Endothelial cell of umbilical vein (primary cell): ENCODE measurements at regions not wholly inside any gene's neighbourhood (a gene's known extent, or its start where the extent isn't known, plus 50 kb on each side); places are given as distances from the start of the nearest gene placed in this dataset.

Experiments used
- BruUV-seq: library from RNA; stranded (reverse); fragments of 400-500 nt; replicated peaks from 2 replicates; lab custom pipeline; 2021; lab: Mats Ljungman, UMichigan
- CTCF ChIA-PET: fragments of 300-600, 350-600 bp; sonication (Branson Sonifier 250); formaldehyde crosslinking; loops from one replicate; lab custom pipeline; 2021; ENCODE audit warnings: antibody characterized with exemption, inconsistent platforms; lab: Charles Lee
- POLR2A ChIA-PET: fragments of 300-600, 350-600 bp; sonication (Branson Sonifier 250); formaldehyde crosslinking; loops from one replicate; lab custom pipeline; 2021; ENCODE audit warnings: antibody characterized with exemption, inconsistent platforms; lab: Charles Lee
- DNase-seq: peaks from one replicate; pipeline ENCODE4 v3.0.0-alpha.2; 2011; ENCODE audit warnings: low read depth, low spot score
- FAIRE-seq: peaks from 2 replicates; lab custom pipeline; 2011; peaks lifted over from hg19 to GRCh38; lab: Jason Lieb, UNC
- H2AFZ ChIP-seq: 2 replicates; pipeline ENCODE4 v1.6.0; 2012; ENCODE audit warnings: low read depth, low read length, control low read depth, inconsistent platforms
- H3K27ac ChIP-seq: 2 replicates; pipeline ENCODE4 v1.5.1; 2011; ENCODE audit warnings: low read depth, mild to moderate bottlenecking, control low read depth, low read length, moderate library complexity; ENCODE audit not compliant: insufficient read depth
- H3K27me3 ChIP-seq, 2 experiments: 2 replicates each; pipeline versions ENCODE4 v1.6.0 to v1.6.1; 2011; ENCODE audit warnings: low read length in 2 of 2, mixed read lengths in 1 of 2; ENCODE audit not compliant: control insufficient read depth in 2 of 2, insufficient read depth in 2 of 2
- H3K36me3 ChIP-seq, 2 experiments: 2 replicates in 1 of 2; 3 replicates in 1 of 2; pipeline ENCODE4 v1.5.1; 2011; ENCODE audit warnings: low read length in 2 of 2, mild to moderate bottlenecking in 1 of 2, moderate library complexity in 1 of 2; ENCODE audit not compliant: control insufficient read depth in 2 of 2, insufficient read depth in 2 of 2; ENCODE audit errors: extremely low read depth in 1 of 2
- H3K4me1 ChIP-seq: 3 replicates; pipeline ENCODE4 v1.5.1; 2011; ENCODE audit warnings: mild to moderate bottlenecking, low read length; ENCODE audit not compliant: control insufficient read depth, insufficient read depth; ENCODE audit errors: extremely low read depth
- H3K4me2 ChIP-seq: 2 replicates; pipeline ENCODE4 v1.6.1; 2011; ENCODE audit warnings: low read length, control low read depth, mixed read lengths; ENCODE audit not compliant: insufficient read depth
- H3K4me3 ChIP-seq, 3 experiments: fragments of 200-600 bp in 1 of 3; sonication (generic), shearing (Covaris generic) in 1 of 3; replicated peaks in 1 of 3; 2 replicates each; pipeline ENCODE4 v1.5.1; 2011 to 2016; ENCODE audit warnings: control low read depth in 3 of 3, low read length in 3 of 3, mild to moderate bottlenecking in 2 of 3, inconsistent platforms in 1 of 3, low read depth in 1 of 3, moderate library complexity in 1 of 3; ENCODE audit not compliant: insufficient read depth in 1 of 3
- H3K79me2 ChIP-seq: 2 replicates; pipeline ENCODE4 v1.6.0; 2012; ENCODE audit warnings: low read length, inconsistent platforms; ENCODE audit not compliant: control insufficient read depth, insufficient read depth
- H3K9ac ChIP-seq: replicated peaks from 2 replicates; pipeline ENCODE3; 2011; ENCODE audit warnings: low read length, control low read depth; ENCODE audit not compliant: insufficient read depth; ENCODE audit errors: extremely low read depth
- H3K9me1 ChIP-seq: replicated peaks from 3 replicates; pipeline ENCODE4 v1.6.0; 2011; ENCODE audit warnings: mild to moderate bottlenecking, low read length; ENCODE audit not compliant: control insufficient read depth, insufficient read depth; ENCODE audit errors: extremely low read depth
- H3K9me3 ChIP-seq: replicated peaks from 2 replicates; pipeline ENCODE4 v1.5.1; 2012; ENCODE audit warnings: low read length, inconsistent platforms; ENCODE audit not compliant: control insufficient read depth, insufficient read depth
- H4K20me1 ChIP-seq: replicated peaks from 2 replicates; pipeline ENCODE3; 2011; ENCODE audit warnings: mild to moderate bottlenecking, low read length; ENCODE audit not compliant: control insufficient read depth, insufficient read depth; ENCODE audit errors: extremely low read depth
- CTCF ChIP-seq, 2 donors: IDR thresholded peaks; 1 replicate in 1 of 2; 2 replicates in 1 of 2; pipeline ENCODE4 v1.5.1; 2011; ENCODE audit warnings: low read length in 2 of 2, mild to moderate bottlenecking in 2 of 2, moderate library complexity in 2 of 2, control low read depth in 1 of 2, inconsistent platforms in 1 of 2, low read depth in 1 of 2; ENCODE audit not compliant: insufficient read depth in 1 of 2; ENCODE audit errors: extremely low read depth in 1 of 2
- EZH2 ChIP-seq: IDR thresholded peaks from 2 replicates; pipeline ENCODE4 v1.6.1; 2012; ENCODE audit warnings: borderline replicate concordance, low read depth, mild to moderate bottlenecking, moderate library complexity, low read length, inconsistent platforms; ENCODE audit not compliant: severe bottlenecking
- FOS ChIP-seq: IDR thresholded peaks from 2 replicates; pipeline ENCODE4 v1.6.1; 2011; ENCODE audit warnings: mild to moderate bottlenecking, low read length, moderate library complexity, borderline replicate concordance; ENCODE audit not compliant: insufficient read depth
- GATA2 ChIP-seq: IDR thresholded peaks from 2 replicates; pipeline ENCODE4 v1.7.0; 2011; ENCODE audit warnings: low read depth, mild to moderate bottlenecking, moderate library complexity, mixed read lengths, low read length; ENCODE audit not compliant: insufficient read length, insufficient read depth
- JUN ChIP-seq: IDR thresholded peaks from 2 replicates; pipeline ENCODE4 v1.6.1; 2011; ENCODE audit warnings: borderline replicate concordance, low read depth; ENCODE audit not compliant: insufficient read length, insufficient read depth
- MYC ChIP-seq: IDR thresholded peaks from one replicate; pipeline ENCODE4 v1.6.1; 2011; ENCODE audit warnings: mild to moderate bottlenecking, low read depth, low read length
- POLR2A ChIP-seq: IDR thresholded peaks from 2 replicates; pipeline ENCODE4 v1.6.1; 2012; ENCODE audit warnings: low read depth, mild to moderate bottlenecking, control low read depth, low read length
- POLR2AphosphoS5 ChIP-seq: IDR thresholded peaks from 2 replicates; pipeline ENCODE4 v1.6.1; 2012; ENCODE audit warnings: low read depth, mild to moderate bottlenecking, control low read depth, low read length, moderate library complexity; ENCODE audit not compliant: insufficient read depth
- dilution Hi-C: fragments of 300-500 bp; cut with MboI; formaldehyde crosslinking; loops from one replicate; pipeline ENCODE4 v1.15.0; 2019; ENCODE audit warnings: low sequenced_read_pairs; ENCODE audit not compliant: extremely low pct_ligation_motif_present
- intact Hi-C: fragments of 100-400 bp; cut with micrococcal nuclease; formaldehyde crosslinking; loops from one replicate; pipeline ENCODE4 v1.10.0; 2022
- TF ChIP-seq, protein P1 (sequence below): IDR thresholded peaks from 2 replicates; pipeline ENCODE4 v1.6.1; 2011; ENCODE audit not compliant: insufficient read depth, insufficient read length

GRCh38 chr12:105944628-105945027, 194.1 kb downstream of the NUAK1 start:
- FAIRE-seq (no peak), DNase-seq (no peak)
- Histone ChIP-seq H3K27me3 (no peaks in the 10 kb centered on the region), H3K9ac (no peak overlapping the region), H3K4me2 (no peak overlapping the region), H3K27ac (no peak overlapping the region), H3K9me1 (no peaks in the 10 kb centered on the region), H4K20me1 (no peaks in the 10 kb centered on the region), H3K9me3 (no peaks in the 10 kb centered on the region), H2AFZ (no peak overlapping the region), H3K4me3 (no peak overlapping the region), H3K36me3 (no peaks in the 10 kb centered on the region), H3K79me2 (no peaks in the 10 kb centered on the region), H3K4me1 (no peaks in the 10 kb centered on the region)
- dilution Hi-C loops (no loop called here), intact Hi-C loops (no loop called here)
- BruUV-seq, result no TSS peak
- ChIA-PET POLR2A (interaction anchor here (0.6 kb wide), 1 partner anchor 338 kb away, joined by 4 read pairs; no protein-coding TSS in a partner anchor), CTCF (interaction anchor here (0.8 to 1.1 kb wide), 2 partner anchors 10 to 238 kb away, joined by 3 read pairs; no protein-coding TSS in a partner anchor)
- no peak for TF ChIP-seq POLR2AphosphoS5
- TF ChIP-seq MYC, result no peak
- TF ChIP-seq POLR2A, result no peak
- TF ChIP-seq, protein P1, sequence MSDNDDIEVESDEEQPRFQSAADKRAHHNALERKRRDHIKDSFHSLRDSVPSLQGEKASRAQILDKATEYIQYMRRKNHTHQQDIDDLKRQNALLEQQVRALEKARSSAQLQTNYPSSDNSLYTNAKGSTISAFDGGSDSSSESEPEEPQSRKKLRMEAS, result no peak
- TF ChIP-seq CTCF (IDR thresholded peaks at IDR 0.05; ENCODE audit: extremely low read depth in 1 of 2, insufficient read depth in 1 of 2, low read depth in 1 of 2, low read length in 2 of 2), result no peak
- no peak for TF ChIP-seq JUN
- no peak for TF ChIP-seq GATA2
- no peak for TF ChIP-seq EZH2
- TF ChIP-seq FOS, result no peak
